HG02678 (cell line): ENCODE measurements at regions not wholly inside any gene's neighbourhood (a gene's known extent, or its start where the extent isn't known, plus 50 kb on each side); places are given as distances from the start of the nearest gene placed in this dataset.
"Not testable (repeated sequence)": the region's sequence is repeated elsewhere in the genome, so short reads cannot be mapped to it uniquely, and the experiment has no call there.

Experiments
- ATAC-seq: cut with Tn5 transposase; IDR thresholded peaks from one replicate; pipeline ENCODE4 v1.9.1; 2021; ENCODE audit warnings: mild to moderate bottlenecking, moderate library complexity; ENCODE audit not compliant: unreplicated experiment

DNA sequence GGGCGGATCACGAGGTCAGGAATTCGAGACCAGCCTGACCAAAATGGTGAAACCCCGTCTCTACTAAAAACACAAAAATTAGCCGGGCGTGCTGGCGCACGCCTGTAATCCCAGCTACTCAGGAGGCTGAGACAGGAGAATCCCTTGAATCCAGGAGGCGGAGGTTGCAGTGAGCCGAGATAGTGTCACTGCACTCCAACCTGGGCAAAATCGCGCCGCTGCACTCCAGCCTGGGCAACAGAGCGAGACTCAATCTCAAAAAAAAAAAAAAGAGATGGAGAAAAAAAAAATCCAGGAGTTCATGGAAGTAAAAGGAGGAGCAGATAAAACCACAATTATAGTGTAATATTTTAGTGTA, 76.3 kb upstream of the ZNF184 start:
- ATAC-seq: not testable (repeated sequence)

DNA sequence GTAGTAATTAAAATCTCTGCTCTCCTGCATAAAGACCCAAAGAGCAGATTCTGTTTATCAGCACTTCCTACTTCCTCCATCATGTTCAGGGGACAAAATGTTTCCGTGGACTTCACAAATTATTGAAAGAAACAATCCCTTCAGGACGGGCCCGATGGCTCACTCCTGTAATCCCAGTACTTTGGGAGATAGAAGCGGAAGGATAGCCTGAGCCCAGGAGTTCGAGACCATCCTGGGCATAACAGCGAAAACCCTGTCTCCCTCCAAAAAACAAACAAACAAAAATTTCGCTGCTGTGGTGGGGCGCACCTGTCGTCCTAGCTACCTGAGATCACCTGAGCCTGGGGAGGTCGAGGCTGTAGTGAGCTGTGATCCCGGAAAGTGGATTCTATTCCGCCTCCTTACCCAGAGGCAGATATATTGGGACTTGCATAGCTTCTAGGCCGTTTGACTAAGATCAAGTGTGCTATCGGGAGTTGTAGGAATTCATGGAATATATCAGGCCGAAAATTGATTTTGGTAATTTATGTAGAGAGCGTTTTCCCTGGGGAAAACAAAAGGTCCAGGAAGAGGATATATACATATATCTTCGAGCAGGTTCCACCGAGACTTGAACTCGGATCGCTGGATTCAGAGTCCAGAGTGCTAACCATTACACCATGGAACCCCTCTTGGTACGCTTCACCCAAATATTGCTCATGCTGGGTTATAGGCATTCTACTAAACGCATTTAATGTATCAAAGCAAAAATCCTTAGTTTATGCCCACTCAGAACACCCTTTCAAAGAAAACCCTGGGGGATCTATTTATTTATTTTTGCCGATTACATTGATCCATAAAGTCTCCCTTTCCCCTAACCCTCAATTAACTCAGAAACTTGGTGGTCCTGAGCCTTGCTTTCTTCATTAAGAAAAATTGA, 74.5 kb upstream of the ZNF184 start:
- no peak for ATAC-seq

DNA sequence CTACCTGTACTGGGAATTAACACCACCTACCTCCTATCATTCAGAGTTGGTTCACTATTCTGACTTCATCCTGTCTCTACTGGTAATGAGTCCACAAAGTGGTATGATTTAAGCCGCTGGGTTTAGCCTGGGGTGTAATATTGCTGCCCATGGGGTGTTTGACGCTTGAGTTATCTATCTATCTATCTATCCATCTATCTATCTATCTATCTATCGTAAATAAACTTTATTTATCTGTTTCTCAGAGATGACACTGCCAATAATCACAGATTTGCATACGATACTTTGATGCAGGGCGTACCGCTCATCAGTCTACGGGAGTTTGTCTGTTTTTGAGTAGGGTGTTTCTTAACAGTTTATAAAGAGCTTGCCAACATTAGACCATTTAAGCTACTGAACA, 73.6 kb upstream of the ZNF184 start:
- no peak for ATAC-seq

GRCh38 chr6:27545271-27546046, 72.6 kb upstream of the ZNF184 start:
- no peak for ATAC-seq

DNA sequence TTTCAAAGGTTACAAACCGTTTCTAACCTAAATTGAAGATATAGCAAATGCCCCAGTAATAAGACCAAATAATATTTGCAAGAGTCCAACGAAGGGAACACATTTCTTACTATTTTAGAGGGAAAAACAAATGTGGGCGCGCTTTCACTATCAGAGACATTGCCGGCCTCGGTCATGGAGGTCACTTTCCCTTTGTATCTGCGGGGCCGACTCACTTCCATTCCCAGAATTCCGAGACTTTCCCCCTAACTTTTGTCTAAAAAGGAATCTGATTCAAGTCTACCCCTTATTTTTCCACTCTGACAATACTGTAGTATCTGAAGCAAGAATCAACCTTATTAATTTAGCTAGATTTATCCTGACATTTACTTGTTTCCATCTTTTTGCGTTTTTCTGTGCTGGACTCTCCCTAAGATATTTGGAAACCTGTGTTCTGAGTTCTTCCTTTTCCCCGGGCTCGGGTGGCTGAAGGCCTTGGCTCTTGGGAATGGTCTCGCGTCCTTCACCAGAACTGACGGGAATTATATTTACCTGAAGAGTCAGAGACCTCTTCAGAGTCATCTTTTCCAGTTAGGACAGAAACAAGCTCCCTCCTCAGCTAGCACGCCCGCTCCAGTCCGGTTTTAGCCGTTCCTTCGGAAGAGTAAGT, 71.8 kb upstream of the ZNF184 start:
- no peak for ATAC-seq

DNA sequence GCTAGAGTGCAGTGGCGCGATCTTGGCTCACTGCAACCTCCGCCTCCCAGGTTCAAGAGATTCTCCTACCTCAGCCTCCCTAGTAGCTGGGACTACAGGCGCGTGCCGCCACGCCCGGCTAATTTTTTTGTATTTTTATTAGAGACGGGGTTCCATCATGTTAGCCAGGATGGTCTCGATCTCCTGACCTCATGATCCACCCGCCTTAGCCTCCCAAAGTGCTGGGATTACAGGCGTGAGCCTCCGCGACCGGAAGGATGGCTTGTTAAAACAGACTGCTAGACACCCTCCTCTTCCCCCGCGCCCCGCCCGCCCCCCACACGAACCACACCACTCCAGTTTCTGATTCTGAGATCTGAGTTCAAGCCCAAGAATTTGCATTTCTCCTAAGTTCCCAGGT, 71.2 kb upstream of the ZNF184 start:
- not testable (repeated sequence) for ATAC-seq

- no peak for ATAC-seq
Measured at GRCh38 chr6:27542485-27542884, 69.6 kb upstream of the ZNF184 start.

DNA sequence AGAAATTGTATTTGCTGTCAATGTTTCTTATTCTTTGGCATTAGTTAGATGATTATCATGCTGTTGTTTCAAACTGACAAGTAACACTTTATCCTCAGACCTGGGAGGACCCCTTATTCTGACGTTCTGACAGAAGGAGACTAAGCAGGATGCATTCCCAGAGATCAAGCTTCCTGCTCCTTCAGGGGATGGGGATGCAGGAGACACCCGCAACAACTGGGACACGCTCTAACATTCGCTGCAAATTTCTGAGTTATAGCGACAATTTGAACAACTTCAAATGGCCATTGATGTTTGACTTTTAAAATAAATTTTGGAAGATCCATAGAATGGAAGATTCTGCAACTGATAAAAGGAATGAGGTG, 69.0 kb upstream of the ZNF184 start:
- no peak for ATAC-seq

DNA sequence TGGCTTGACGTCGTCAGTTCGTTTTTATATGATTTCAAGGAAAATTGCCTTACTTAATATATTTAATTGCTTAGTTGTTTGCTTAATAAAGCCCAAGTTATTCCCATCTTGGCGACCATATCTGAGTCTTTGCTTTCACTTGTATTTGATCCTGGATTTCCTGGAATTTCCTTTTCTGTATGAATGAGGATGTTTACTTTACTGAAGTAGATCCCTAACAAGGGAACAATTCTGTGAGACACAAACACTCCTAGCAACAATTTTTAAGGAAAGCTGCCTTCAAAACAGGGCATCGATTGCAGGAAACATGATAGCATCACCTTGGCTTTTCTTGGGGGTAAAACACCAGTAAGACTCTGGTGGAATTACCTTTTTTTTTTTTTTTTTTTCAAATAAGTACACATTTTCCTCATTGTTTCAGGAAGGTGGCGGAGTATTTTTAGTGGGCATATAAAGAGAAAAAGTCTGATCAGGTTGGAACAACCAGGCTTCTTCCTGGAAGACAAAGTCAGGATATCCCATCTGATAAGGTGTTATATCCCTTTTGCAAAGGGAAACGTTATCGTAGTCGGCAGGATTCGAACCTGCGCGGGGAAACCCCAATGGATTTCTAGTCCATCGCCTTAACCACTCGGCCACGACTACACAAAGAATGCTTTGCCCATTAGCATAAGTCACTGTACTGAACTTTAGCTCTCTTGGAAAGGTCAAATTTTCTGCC, 68.5 kb upstream of the ZNF184 start:
- ATAC-seq: no peak

DNA sequence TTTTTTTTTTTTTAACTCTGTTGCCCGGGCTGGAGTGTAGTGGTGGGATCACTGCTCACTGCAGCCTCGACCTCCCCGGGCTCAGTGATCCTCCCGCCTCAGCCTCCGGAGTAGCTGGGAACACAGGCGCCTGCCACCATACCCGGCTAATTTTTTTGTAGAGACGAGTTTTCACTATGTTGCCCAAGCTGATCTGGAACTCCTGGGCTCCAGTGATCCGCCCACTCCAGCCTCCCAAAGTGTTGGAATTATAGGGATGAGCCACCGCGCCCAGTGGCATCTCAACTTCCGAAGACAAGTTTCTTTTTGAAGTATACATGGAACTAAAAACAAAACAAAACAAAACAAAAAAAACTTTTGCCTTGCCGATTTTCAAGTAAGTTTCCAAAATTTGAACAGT, 66.6 kb upstream of the ZNF184 start:
- ATAC-seq: no peak

DNA sequence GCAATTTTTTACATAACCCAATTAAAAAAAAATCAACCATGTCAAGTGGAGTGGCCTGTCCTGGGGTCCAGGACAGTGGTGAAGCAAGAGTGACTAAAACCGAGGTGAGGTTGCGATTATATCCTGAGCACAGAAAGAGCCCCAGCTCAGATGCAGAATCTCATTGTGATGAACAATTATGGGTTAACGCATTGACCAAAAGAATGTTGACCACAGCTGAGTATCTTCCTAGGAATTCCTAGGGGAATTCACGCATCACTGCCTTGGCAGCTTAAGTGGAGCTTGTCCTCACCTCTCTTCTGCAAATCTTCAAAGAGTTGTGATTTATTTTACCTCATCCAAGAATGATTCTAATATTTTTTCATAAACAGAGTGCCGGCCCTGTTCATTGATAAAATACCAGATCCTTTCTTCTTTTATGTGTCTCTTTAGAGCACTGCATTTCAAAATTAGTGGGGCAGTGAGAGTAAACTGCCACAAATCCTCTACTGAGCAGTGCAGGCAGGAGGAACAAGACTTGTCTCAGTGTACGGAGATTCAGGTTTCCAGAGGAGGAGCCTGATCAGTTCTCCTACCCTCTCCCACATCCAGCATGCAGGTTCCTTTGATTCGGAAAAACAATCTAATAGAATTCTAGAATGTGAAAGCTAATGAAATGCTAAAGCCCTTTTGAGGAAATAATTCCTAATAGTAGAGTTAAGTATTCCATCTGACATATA, 60.1 kb upstream of the ZNF184 start:
- no peak for ATAC-seq

DNA sequence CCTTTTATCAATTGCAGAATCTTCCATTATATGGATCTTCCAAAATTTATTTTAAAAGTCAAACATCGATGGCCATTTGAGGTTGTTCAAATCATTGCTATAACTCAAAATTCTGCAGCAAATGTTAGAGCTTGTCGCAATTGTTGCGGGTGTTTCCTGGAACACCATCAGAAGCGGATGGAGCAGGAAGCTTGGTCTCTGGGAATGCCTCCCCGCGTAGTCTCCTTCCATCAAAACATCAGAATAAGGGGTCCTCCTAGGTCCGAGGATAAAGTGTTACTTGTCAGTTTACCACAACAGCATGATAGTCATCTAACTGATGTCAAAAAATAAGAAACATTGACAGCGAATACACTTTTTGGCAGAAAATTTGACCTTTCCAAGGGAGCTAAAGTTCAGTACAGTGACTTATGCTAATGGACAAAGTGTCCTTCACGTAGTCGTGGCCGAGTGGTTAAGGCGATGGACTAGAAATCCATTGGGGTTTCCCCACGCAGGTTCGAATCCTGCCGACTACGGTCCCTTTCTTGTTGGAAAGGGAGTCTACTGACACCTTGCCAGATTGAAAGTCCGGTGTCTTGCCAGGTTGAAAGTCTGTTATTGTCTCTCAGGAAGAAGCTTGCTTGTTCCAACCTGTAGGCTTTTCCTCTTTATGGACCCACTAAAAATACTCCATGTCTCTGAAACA, 59.0 kb upstream of the ZNF184 start:
- no peak for ATAC-seq

- not testable (repeated sequence) for ATAC-seq
Measured at GRCh38 chr6:27529796-27530195, 56.9 kb upstream of the ZNF184 start.

GRCh38 chr6:27528714-27529113, 55.8 kb upstream of the ZNF184 start:
- no peak for ATAC-seq
